Nephron (organoid): ENCODE measurements at regions not wholly inside any gene's neighbourhood (a gene's known extent, or its start where the extent isn't known, plus 50 kb on each side); places are given as distances from the start of the nearest gene placed in this dataset.

ENCODE experiments used
- H3K27ac Mint-ChIP-seq, 3 experiments: 2 replicates each; pipeline ENCODE4 v1.8.0; 2020; ENCODE audit warnings: mixed read lengths in 3 of 3, mild to moderate bottlenecking in 2 of 3, moderate library complexity in 1 of 3
- H3K27me3 Mint-ChIP-seq: 2 replicates; pipeline ENCODE4 v1.8.0; 2021; ENCODE audit warnings: low read depth, mild to moderate bottlenecking, moderate library complexity, mixed read lengths
- H3K36me3 Mint-ChIP-seq: 2 replicates; pipeline ENCODE4 v1.8.0; 2020; ENCODE audit warnings: low read depth, mixed read lengths
- H3K4me1 Mint-ChIP-seq: 2 replicates; pipeline ENCODE4 v1.8.0; 2020; ENCODE audit warnings: mixed read lengths
- H3K4me3 Mint-ChIP-seq, 3 experiments: 2 replicates each; pipeline ENCODE4 v1.8.0; 2020; ENCODE audit warnings: mild to moderate bottlenecking in 3 of 3, mixed read lengths in 3 of 3, moderate library complexity in 2 of 3
- H3K9me3 Mint-ChIP-seq: 2 replicates; pipeline ENCODE4 v1.8.0; 2020; ENCODE audit warnings: mixed read lengths
- CTCF ChIP-seq, 3 experiments: fragments of 200-600 bp; sonication (generic); IDR thresholded peaks; one replicate each; pipeline ENCODE4 v1.5.0; 2021; ENCODE audit warnings: antibody characterized with exemption in 3 of 3; ENCODE audit not compliant: unreplicated experiment in 3 of 3

GRCh38 chr20:1813101-1813529 is 82.1 kb upstream of the SIRPA start:
- peaks cover 19% of the 10 kb centered on the region for H3K4me1 Mint-ChIP-seq
- peaks cover 30% of the 10 kb centered on the region for H3K27me3 Mint-ChIP-seq
- no peak overlapping the region for H3K27ac Mint-ChIP-seq
- no peaks in the 10 kb centered on the region for H3K36me3 Mint-ChIP-seq
- no peak for TF ChIP-seq CTCF (IDR thresholded peaks at IDR 0.05; ENCODE audit: unreplicated experiment in 3 of 3)
- no peak overlapping the region for H3K4me3 Mint-ChIP-seq
- H3K9me3 Mint-ChIP-seq: no peaks in the 10 kb centered on the region

GRCh38 chr20:1811621-1812498 is 83.3 kb upstream of the SIRPA start:
- Mint-ChIP-seq H3K27ac (no peak overlapping the region), H3K4me1 (peaks cover 19% of the 10 kb centered on the region), H3K36me3 (no peaks in the 10 kb centered on the region), H3K9me3 (no peaks in the 10 kb centered on the region), H3K4me3 (no peak overlapping the region), H3K27me3 (peaks cover 40% of the 10 kb centered on the region)
- TF ChIP-seq CTCF (IDR thresholded peaks at IDR 0.05; ENCODE audit: unreplicated experiment in 3 of 3): no peak

DNA sequence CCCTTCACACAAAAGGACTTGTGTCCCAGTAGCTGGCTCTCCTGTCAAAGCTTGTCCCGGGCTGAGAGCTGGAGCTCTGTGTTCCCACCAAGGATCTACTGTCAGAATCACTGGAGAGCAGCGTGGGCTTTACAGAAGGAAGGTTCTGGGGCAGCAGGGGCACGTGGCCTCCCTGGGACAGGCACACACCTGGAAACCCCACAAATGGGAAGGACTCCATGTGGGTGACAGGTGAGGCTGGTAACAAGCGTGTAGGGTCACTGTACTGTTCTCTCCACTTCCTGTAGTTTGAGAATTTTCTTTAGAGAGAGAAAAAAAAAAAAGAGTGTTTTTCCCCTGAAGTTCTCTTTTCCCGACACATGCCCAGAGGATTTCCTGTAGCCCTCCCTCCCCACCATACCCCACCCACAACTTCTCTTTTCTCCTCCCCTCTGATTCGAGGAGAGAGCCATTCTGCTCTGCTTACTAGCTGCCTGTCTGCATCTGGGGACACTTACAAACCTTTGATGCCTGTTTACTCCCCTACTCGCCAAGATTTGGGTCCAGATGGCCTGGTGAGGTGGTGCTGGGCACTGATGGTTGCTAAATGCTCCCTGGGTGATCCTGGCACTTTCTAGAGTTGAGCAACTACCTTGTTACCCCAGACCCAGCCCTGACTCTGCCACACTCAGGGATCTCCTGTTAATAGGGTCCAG is 84.1 kb upstream of the SIRPA start:
- no peak for TF ChIP-seq CTCF (IDR thresholded peaks at IDR 0.05; ENCODE audit: unreplicated experiment in 3 of 3)
- Mint-ChIP-seq H3K4me1 (peaks cover 15% of the 10 kb centered on the region), H3K36me3 (no peaks in the 10 kb centered on the region), H3K9me3 (no peaks in the 10 kb centered on the region), H3K4me3 (no peak overlapping the region), H3K27me3 (peaks cover 41% of the 10 kb centered on the region), H3K27ac (peak overlapping the region in 1 of 3 experiments; percentile 3)

- H3K36me3 Mint-ChIP-seq: no peaks in the 10 kb centered on the region
- no peak overlapping the region for H3K27ac Mint-ChIP-seq
- peaks cover 14% of the 10 kb centered on the region for H3K4me1 Mint-ChIP-seq
- H3K4me3 Mint-ChIP-seq: no peak overlapping the region
- peaks cover 40% of the 10 kb centered on the region for H3K27me3 Mint-ChIP-seq
- no peaks in the 10 kb centered on the region for H3K9me3 Mint-ChIP-seq
- TF ChIP-seq CTCF (IDR thresholded peaks at IDR 0.05; ENCODE audit: unreplicated experiment in 3 of 3): no peak
Observed at GRCh38 chr20:1810572-1810925, 84.7 kb upstream of the SIRPA start.

- TF ChIP-seq CTCF (IDR thresholded peaks at IDR 0.05; ENCODE audit: unreplicated experiment in 3 of 3): no peak
- H3K9me3 Mint-ChIP-seq: no peaks in the 10 kb centered on the region
- peaks cover 14% of the 10 kb centered on the region for H3K4me1 Mint-ChIP-seq
- peaks cover 36% of the 10 kb centered on the region for H3K27me3 Mint-ChIP-seq
- no peaks in the 10 kb centered on the region for H3K36me3 Mint-ChIP-seq
- H3K27ac Mint-ChIP-seq: no peak overlapping the region
- no peak overlapping the region for H3K4me3 Mint-ChIP-seq
Observed at GRCh38 chr20:1809611-1810510, 85.3 kb upstream of the SIRPA start.
